ENCODE measurements at regions not wholly inside any gene's neighbourhood (a gene's known extent, or its start where the extent isn't known, plus 50 kb on each side); places are given as distances from the start of the nearest gene placed in this dataset.
A peak's percentile ranks its signal among the peaks of the same experiment; 100 is the strongest.

- DNase-seq: no peak
Observed at GRCh38 chr4:71938776-71939175, 93.0 kb upstream of the NPFFR2 start.

- peak; percentile 25 for DNase-seq
Observed at GRCh38 chr4:71941001-71941400, 90.8 kb upstream of the NPFFR2 start.

DNA sequence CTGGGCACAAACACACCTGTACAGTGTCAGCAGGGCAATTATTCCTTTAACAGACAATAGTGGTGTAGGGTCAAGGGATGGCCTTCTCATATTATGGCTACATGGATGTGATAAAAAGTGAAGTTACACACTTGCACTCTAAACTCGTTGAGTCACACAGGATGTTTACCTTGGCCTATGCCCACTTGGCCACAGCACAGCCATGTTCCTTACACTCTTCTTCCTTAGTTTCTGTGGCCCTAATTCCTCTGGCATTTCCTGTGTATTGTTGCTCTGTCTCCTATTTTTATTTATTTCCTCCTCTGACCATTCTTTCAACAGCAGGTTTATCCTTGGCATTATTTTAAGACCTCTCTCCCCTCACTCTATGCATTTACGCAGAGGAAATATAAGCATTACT, 86.8 kb upstream of the NPFFR2 start:
- peak; percentile 21 for DNase-seq

- DNase-seq: no peak
Observed at GRCh38 chr4:71945791-71946190, 86.0 kb upstream of the NPFFR2 start.

- DNase-seq: no peak
Observed at GRCh38 chr4:71958978-71959377, 72.8 kb upstream of the NPFFR2 start.

DNA sequence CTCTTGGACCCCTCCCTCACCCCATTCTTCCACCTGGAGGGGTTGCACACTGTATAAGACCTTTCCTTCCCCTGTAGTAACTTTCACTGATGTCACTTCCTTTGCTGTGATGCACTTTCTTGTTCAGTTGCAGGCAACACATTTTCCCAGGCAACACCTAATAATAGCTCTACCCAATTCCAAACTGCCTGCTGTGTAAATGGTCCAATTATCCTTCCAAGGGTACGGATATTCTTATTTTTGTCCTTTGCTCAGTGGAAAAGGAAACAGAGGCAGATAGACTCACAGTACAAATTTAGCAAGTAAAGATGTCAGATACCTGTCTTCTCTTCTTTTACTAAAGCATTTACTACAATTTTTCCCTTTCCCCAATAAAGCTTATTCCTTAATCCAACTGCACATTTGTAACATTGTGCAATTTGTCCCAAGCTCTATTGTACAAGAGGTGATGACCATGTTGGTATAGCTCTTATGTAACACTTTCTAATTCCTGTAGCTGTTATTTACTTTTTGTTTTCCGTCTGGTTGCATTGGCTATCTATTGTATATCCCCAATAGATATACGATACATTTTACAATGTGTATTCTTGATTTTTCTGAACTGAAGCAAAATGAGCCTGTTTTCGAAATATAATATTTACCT, 69.1 kb upstream of the NPFFR2 start:
- DNase-seq: no peak

DNA sequence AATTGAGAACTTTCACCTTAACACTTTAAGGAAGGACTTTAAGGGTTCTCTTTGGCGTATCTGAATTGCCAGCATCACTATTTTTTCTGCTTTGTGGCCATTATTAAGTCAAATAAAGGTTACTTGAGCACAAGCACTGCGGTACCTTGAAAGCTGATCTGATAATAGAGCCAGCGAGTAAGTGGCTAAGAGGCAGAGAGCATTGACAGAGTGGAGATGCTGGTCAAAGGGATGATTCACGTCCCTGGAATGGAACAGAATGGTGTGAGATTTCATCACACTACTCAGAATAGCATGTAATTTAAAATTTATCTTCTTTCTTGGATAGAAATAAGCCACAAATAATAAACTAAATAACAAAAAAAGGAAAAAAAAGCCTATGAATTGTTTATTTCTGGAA, 57.1 kb upstream of the NPFFR2 start:
- peak; percentile 52 for DNase-seq

- DNase-seq: no peak
Observed at GRCh38 chr4:71976523-71976922, 55.3 kb upstream of the NPFFR2 start.

GRCh38 chr4:71978210-71978835, 53.5 kb upstream of the NPFFR2 start:
- no peak for DNase-seq

- DNase-seq: no peak
Observed at GRCh38 chr4:71980976-71981375, 50.8 kb upstream of the NPFFR2 start.

Measured in EL (cell line).